H1 (cell line): ENCODE measurements at regions not wholly inside any gene's neighbourhood (a gene's known extent, or its start where the extent isn't known, plus 50 kb on each side); places are given as distances from the start of the nearest gene placed in this dataset.

Experiments used
- CHD2 ChIP-seq: IDR thresholded peaks from 2 replicates; pipeline ENCODE4 v1.6.1; 2012; ENCODE audit warnings: low read length, improper control_type of control experiment
- CREB1 ChIP-seq: IDR thresholded peaks from 2 replicates; pipeline ENCODE4 v1.6.1; 2012; ENCODE audit warnings: inconsistent platforms
- CTBP2 ChIP-seq: IDR thresholded peaks from 2 replicates; pipeline ENCODE4 v1.7.0; 2011; ENCODE audit warnings: borderline replicate concordance, mild to moderate bottlenecking, moderate library complexity, mixed read lengths, low read length; ENCODE audit not compliant: insufficient read depth, insufficient read length
- EZH2 ChIP-seq: fragments of 200-600 bp; sonication (generic); IDR thresholded peaks from 2 replicates; pipeline ENCODE4 v1.7.1; 2012; ENCODE audit warnings: low read depth, mild to moderate bottlenecking, moderate library complexity, low read length, inconsistent platforms; ENCODE audit not compliant: severe bottlenecking
- GTF2F1 ChIP-seq: IDR thresholded peaks from 2 replicates; pipeline ENCODE4 v1.6.1; 2012; ENCODE audit warnings: low read depth, low read length, improper control_type of control experiment, borderline replicate concordance
- POLR2A ChIP-seq, 2 experiments: IDR thresholded peaks; 1 replicate in 1 of 2; 2 replicates in 1 of 2; pipeline ENCODE4 v1.6.1; 2011; ENCODE audit warnings: low read depth in 2 of 2, low read length in 2 of 2, mild to moderate bottlenecking in 2 of 2; ENCODE audit errors: control extremely low read depth in 1 of 2
- POU5F1 ChIP-seq: IDR thresholded peaks from 2 replicates; pipeline ENCODE4 v1.6.1; 2011; ENCODE audit warnings: low read depth, mild to moderate bottlenecking, low read length, moderate library complexity
- SIN3A ChIP-seq, 2 experiments: IDR thresholded peaks in 1 of 2; conservative IDR thresholded peaks in 1 of 2; 2 replicates each; pipeline ENCODE4 v1.6.1; 2011 to 2012; ENCODE audit warnings: low read length in 2 of 2, improper control_type of control experiment in 1 of 2, low read depth in 1 of 2, mild to moderate bottlenecking in 1 of 2
- SRF ChIP-seq: IDR thresholded peaks from 2 replicates; pipeline ENCODE4 v1.6.1; 2011; ENCODE audit warnings: mild to moderate bottlenecking, low read depth, low read length, moderate library complexity

DNA sequence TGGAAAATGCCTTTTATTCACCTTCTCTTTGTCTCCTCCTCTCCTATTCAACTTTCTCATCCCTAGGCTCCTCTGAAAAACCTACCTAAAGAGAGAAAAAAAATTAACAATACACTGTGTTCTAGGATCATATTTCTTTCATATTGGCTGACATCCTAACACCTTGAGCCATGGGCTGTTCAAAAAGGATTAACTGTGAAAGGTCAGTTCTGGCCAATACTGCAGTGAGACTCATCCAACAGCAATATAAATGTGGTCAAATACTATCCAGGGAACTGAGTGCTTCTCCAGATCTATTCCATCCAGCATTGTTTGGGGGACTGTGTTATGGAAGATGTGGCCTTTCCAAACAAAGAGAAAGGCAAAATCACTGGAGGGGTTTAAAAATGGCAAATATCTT, 131.1 kb upstream of the MOCS2 start (continued):
- TF ChIP-seq SIN3A (conservative IDR thresholded peaks at IDR 0.05 in 1 of 2, IDR thresholded peaks at IDR 0.05 in 1 of 2; ENCODE audit: low read depth in 1 of 2, low read length in 2 of 2) (no peak), CHD2 (no peak), POLR2A (IDR thresholded peaks at IDR 0.05; ENCODE audit: control extremely low read depth in 1 of 2, low read depth in 2 of 2, low read length in 2 of 2) (no peak), EZH2 (no peak), GTF2F1 (no peak), SRF (no peak), CREB1 (no peak), POU5F1 (no peak), CTBP2 (no peak)
